IgD-negative memory B cell (primary cell): ENCODE measurements at regions not wholly inside any gene's neighbourhood (a gene's known extent, or its start where the extent isn't known, plus 50 kb on each side); places are given as distances from the start of the nearest gene placed in this dataset.
"Not testable (repeated sequence)": the region's sequence is repeated elsewhere in the genome, so short reads cannot be mapped to it uniquely, and the experiment has no call there.

Experiments
- H3K27ac Mint-ChIP-seq, 3 donors: one replicate each; pipeline ENCODE4 v1.8.0; 2020 to 2022; ENCODE audit warnings: mild to moderate bottlenecking in 3 of 3, mixed read lengths in 3 of 3, moderate library complexity in 1 of 3
- H3K27me3 Mint-ChIP-seq: one replicate; pipeline ENCODE4 v1.8.0; 2021; ENCODE audit warnings: mixed read lengths
- H3K36me3 Mint-ChIP-seq: one replicate; pipeline ENCODE4 v1.8.0; 2020; ENCODE audit warnings: mild to moderate bottlenecking, mixed read lengths
- H3K4me1 Mint-ChIP-seq, 3 donors: one replicate each; pipeline ENCODE4 v1.8.0; 2020 to 2022; ENCODE audit warnings: mixed read lengths in 3 of 3, mild to moderate bottlenecking in 1 of 3
- H3K4me3 Mint-ChIP-seq, 4 donors: one replicate each; pipeline ENCODE4 v1.8.0; 2020 to 2022; ENCODE audit warnings: mild to moderate bottlenecking in 4 of 4, mixed read lengths in 4 of 4, moderate library complexity in 3 of 4
- H3K9me3 Mint-ChIP-seq, 3 donors: one replicate each; pipeline ENCODE4 v1.8.0; 2020 to 2021; ENCODE audit warnings: mixed read lengths in 3 of 3, mild to moderate bottlenecking in 1 of 3

DNA sequence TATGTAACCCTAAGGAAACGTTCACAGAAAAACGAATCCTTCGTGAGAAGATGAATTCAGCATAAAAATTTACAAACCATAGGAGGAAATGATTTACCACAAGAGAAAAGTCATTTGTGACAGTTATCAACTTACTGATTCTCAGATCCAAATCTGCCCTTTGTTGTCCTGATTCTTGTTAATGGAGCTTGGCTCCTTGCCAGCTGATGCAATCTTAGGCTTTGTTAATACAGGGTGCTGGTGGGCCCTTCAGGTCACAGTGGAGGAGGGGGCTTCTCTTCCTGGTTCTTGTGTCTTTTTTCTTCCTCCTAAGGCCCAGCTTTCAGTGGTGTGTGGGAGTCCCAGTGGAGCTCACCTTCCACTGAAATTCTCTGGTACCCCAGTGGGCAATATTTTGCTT, 108.4 kb upstream of the MAP3K7 start:
- H3K9me3 Mint-ChIP-seq: peaks cover 3 to 6% (median 3%) of the 10 kb centered on the region in 3 donors

DNA sequence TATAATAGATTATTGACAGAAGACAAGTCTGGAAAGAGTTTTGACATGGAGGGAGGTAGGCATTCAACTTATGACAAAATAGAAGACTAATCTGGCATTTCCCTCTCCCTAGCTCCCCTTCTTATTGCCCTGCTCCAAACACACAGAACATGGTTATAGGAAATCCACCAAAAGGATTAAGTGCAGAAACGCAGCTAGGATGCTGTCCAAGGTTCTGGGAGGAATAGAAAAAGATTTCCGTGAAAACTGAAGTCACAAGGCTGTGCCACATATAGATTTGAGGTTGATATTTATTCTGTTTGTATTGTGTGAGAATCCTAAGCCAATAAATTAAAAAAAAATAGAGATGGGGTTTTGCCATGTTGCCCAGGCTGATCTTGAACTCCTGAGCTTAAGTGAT, 107.9 kb upstream of the MAP3K7 start:
- Mint-ChIP-seq H3K27ac (no peak overlapping the region), H3K9me3 (peaks cover 3 to 6% (median 3%) of the 10 kb centered on the region in 3 donors), H3K4me3 (no peak overlapping the region), H3K27me3 (peaks cover 3% of the 10 kb centered on the region), H3K4me1 (no peaks in the 10 kb centered on the region), H3K36me3 (no peaks in the 10 kb centered on the region)

More for the DNA sequence above, 108.4 kb upstream of the MAP3K7 start:
- H3K4me1 Mint-ChIP-seq: no peaks in the 10 kb centered on the region
- no peak overlapping the region for H3K27ac Mint-ChIP-seq
- no peak overlapping the region for H3K4me3 Mint-ChIP-seq
- no peaks in the 10 kb centered on the region for H3K36me3 Mint-ChIP-seq
- H3K27me3 Mint-ChIP-seq: peaks cover 3% of the 10 kb centered on the region

DNA sequence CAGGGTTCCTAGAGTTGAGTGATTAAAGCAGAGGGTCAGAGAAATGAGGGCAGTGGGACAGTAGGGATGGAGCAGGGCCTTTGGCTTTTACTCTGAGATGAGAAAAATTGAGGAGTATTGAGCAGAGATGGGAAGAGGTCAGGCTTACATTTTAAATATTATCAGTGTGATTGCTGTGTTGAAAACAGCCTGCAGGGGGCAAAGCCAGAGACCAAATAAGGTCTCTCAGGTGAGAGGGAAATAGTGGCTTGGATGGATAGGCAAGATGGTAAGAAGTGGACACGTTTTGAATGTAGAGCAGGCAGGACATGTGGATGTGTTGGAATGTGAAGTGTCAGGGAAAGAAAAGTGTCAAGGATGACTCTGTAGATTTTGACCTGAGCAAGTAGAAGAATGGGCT, 105.0 kb upstream of the MAP3K7 start:
- Mint-ChIP-seq H3K27ac (no peak overlapping the region), H3K27me3 (peaks cover 3% of the 10 kb centered on the region), H3K9me3 (peaks cover 3 to 6% (median 3%) of the 10 kb centered on the region in 3 donors), H3K4me1 (no peaks in the 10 kb centered on the region), H3K4me3 (no peak overlapping the region), H3K36me3 (no peaks in the 10 kb centered on the region)

DNA sequence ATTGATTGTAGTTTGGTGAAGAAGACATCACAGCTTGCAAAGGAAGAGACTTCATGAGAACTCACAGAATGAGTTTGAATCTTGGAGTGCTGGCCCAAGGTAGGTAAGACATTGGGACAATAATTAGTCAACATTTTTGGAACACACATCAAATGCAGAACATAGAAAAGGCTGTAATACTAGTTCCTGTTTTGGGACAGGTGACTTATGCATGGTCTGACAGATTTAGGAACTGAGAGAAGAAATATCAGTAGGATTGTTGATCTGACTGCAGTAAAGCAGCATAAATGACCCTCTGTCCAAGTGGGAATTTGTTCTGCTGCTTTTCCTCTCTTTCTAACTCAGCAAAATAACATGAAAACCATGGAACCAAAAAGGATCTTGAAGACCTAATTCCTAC, 102.3 kb upstream of the MAP3K7 start:
- H3K27me3 Mint-ChIP-seq: peaks cover 8% of the 10 kb centered on the region
- peaks cover 0 to 1% (median 1%) of the 10 kb centered on the region in 3 donors for H3K9me3 Mint-ChIP-seq
- no peak overlapping the region for H3K27ac Mint-ChIP-seq
- H3K4me1 Mint-ChIP-seq: no peaks in the 10 kb centered on the region
- H3K36me3 Mint-ChIP-seq: no peaks in the 10 kb centered on the region
- no peak overlapping the region for H3K4me3 Mint-ChIP-seq

DNA sequence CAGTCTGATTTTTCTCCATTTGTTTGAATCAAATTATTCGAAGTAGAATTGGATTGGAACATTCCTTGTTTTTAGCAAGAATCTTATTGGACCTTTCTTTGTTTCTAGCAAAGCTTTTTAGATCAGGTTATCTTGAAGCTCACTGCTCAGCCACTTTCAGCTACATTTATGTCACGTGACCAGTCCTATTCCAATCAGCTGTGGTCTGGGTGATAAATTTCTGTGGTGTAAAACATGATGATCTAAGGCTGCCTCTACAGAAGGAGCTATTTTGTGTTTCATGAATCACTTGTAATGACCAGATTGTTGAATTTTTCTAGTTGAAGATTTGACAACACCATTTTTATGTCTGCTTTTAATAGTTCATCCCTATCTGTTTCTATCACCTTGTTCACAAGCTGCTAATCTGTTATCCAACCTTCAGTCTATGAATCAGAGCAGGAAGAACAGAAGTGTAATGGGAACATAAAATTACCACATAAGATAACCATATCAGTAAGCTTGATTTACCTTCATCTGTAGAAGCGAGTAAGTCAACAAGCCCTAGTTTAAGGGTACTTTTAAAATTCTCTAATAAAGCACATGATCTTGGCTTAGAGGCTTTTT, 101.0 kb upstream of the MAP3K7 start:
- Mint-ChIP-seq H3K27ac (no peak overlapping the region), H3K36me3 (no peaks in the 10 kb centered on the region), H3K4me1 (no peaks in the 10 kb centered on the region), H3K9me3 (peaks cover 0 to 1% (median 0%) of the 10 kb centered on the region in 3 donors), H3K4me3 (no peak overlapping the region), H3K27me3 (peaks cover 8% of the 10 kb centered on the region)

DNA sequence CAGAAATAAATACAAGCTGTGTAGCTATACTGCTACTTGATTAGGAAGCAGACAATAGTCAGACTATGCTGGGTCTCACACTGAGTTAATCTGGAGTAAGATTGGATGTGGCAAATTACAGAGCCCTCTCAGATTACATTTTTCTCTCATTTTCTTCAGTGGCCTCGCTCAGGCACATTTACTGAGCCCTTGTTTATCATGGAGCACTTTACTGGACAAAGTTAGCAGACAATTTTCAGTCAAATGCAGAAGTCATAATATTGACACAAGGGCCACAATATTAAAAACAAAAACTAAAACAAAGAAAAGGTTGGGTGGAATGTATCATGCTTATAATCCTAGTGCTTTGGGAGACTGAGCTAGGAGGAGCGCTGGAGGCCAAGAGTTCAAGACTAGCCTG, 95.0 kb upstream of the MAP3K7 start:
- no peak overlapping the region for H3K27ac Mint-ChIP-seq
- no peaks in the 10 kb centered on the region for H3K36me3 Mint-ChIP-seq
- H3K9me3 Mint-ChIP-seq: peaks cover 0 to 3% (median 0%) of the 10 kb centered on the region in 3 donors
- no peaks in the 10 kb centered on the region for H3K4me1 Mint-ChIP-seq
- no peak overlapping the region for H3K4me3 Mint-ChIP-seq
- peaks cover 10% of the 10 kb centered on the region for H3K27me3 Mint-ChIP-seq

DNA sequence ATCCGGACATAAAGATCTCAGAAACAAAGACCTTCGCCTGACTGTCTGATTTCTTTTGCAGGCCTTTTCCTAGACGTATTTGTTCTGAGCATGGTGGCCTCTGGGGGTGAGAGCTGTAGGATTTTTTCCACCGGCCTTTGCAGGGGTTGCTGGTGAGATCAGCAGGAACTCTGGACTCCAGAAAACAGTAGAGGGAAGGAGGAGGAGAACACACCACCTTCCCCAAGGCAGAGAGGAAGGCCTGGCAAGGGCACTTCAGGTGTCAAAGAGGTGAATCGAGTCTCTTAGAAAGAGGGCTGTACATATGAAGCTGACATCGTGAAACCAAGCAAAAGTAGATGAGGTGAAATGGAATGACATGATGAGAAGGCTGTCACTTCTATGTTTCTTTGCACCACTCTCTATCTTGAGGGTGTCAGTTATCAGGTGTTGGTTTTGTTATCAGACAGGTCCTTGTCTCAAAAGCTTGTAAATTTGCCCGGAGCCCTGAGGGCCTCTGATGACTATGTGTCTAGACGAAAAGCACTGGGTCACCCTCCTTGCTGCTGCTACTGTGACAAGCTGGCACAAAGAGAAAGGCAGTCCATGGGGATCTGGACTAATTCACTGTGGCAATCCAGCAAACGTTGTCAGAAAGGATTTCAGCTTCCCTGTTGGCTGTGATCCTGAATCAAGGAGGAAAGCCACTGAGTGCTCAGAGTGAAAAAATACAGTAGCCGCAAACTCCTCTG, 91.3 kb upstream of the MAP3K7 start:
- H3K4me1 Mint-ChIP-seq: no peaks in the 10 kb centered on the region
- H3K36me3 Mint-ChIP-seq: no peaks in the 10 kb centered on the region
- no peak overlapping the region for H3K27ac Mint-ChIP-seq
- peaks cover 12% of the 10 kb centered on the region for H3K27me3 Mint-ChIP-seq
- H3K4me3 Mint-ChIP-seq: no peak overlapping the region
- peaks cover 0 to 3% (median 0%) of the 10 kb centered on the region in 3 donors for H3K9me3 Mint-ChIP-seq

DNA sequence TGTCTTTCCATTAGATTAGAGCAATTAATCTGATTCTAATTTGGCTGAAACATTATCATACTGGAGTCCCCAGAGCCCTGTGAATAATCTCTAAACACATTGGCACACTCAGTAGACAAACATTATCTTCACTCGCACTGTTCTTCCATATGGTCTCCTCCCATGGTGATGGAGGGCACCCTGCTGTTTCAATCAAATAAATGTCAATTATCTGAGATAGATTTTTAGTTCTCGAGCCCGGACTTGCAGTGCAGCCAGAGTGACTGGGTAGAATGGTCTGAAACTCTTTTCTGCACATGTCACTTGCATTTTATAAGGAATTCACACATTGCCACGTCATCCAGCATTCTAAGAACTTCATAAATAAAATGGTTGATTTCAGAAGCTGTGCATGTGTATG, 90.6 kb upstream of the MAP3K7 start:
- no peak overlapping the region for H3K27ac Mint-ChIP-seq
- H3K36me3 Mint-ChIP-seq: no peaks in the 10 kb centered on the region
- no peak overlapping the region for H3K4me3 Mint-ChIP-seq
- no peaks in the 10 kb centered on the region for H3K4me1 Mint-ChIP-seq
- H3K9me3 Mint-ChIP-seq: peaks cover 0 to 3% (median 0%) of the 10 kb centered on the region in 3 donors
- peaks cover 12% of the 10 kb centered on the region for H3K27me3 Mint-ChIP-seq

DNA sequence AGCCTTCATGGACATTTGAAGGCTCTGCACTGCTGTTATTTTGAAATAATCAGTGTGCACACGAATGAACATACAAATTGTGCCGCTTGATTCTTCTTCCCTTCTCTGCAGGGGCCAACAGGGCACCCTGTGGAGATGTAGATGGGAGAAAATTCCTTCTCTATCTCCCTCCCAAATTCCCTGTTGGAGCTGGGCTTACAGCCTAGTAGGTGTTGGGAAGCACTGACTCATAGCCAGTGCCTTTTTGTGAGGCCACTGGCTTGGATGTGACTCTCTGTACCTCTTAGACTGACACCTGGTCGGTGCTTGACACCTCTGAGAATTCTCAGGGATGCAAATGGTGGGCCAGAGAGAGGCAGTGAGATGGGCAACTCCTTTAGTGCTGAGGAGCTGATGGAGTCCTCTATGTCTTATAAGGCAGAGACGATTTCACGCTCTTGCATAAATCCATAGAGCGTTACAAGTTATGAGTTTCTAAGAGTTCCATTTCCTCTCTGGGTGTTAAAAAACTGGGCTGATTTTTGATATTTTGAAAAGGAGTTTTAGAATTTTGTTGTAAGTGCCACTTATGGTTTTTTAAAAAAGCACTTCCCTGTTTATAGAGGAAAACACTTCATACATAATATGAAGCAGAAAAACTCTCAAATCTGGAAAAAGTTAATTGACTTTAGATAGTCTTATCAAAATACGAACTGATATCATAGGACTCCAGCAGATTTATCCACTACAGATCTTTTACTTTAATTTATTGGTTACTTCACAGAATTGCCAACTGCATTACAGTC, 89.8 kb upstream of the MAP3K7 start:
- H3K36me3 Mint-ChIP-seq: no peaks in the 10 kb centered on the region
- H3K27me3 Mint-ChIP-seq: peaks cover 12% of the 10 kb centered on the region
- no peak overlapping the region for H3K27ac Mint-ChIP-seq
- no peak overlapping the region for H3K4me3 Mint-ChIP-seq
- H3K9me3 Mint-ChIP-seq: peaks cover 0 to 3% (median 0%) of the 10 kb centered on the region in 3 donors
- no peaks in the 10 kb centered on the region for H3K4me1 Mint-ChIP-seq

DNA sequence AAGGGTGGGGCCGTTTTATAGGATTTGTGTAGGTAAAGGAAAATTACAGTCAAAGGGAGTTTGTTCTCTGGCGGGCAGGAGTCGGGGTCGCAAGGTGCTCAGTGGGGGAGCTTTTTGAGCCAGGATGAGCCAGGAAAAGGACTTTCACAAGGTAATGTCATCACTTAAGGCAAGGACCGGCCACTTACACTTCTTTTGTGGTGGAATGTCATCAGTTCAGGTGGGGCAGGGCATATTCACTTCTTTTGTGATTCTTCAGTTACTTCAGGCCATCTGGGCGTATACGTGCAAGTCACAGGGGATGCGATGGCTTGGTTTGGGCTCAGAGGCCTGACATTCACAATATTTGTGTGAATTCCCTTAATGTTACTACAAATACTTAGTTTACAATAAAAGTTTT, 88.2 kb upstream of the MAP3K7 start:
- H3K9me3 Mint-ChIP-seq, H3K4me1 Mint-ChIP-seq, H3K36me3 Mint-ChIP-seq, H3K4me3 Mint-ChIP-seq, H3K27ac Mint-ChIP-seq: not testable (repeated sequence)
- peaks cover 12% of the 10 kb centered on the region for H3K27me3 Mint-ChIP-seq

DNA sequence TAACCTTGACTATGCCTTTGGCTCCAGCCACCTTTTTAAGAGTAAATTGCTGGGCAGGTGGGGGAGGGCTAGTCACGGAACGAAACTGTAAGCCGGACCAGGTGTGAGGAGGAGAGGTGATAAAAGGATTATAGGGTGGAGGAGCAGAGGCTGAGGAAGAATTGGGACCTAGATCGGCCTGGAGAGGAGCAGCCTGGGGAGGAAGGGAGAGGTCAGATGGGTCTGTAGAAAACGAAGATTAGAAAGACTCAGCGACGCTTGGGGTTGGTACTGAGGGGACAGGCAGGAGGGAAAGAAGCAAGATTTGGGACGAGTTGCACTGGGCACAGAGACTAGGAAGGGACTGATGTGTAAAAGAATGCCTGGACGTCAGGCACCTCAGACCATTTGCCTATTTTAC, 87.2 kb upstream of the MAP3K7 start:
- not testable (repeated sequence) for H3K4me1 Mint-ChIP-seq, H3K27ac Mint-ChIP-seq, H3K36me3 Mint-ChIP-seq, H3K4me3 Mint-ChIP-seq, H3K9me3 Mint-ChIP-seq, H3K27me3 Mint-ChIP-seq

DNA sequence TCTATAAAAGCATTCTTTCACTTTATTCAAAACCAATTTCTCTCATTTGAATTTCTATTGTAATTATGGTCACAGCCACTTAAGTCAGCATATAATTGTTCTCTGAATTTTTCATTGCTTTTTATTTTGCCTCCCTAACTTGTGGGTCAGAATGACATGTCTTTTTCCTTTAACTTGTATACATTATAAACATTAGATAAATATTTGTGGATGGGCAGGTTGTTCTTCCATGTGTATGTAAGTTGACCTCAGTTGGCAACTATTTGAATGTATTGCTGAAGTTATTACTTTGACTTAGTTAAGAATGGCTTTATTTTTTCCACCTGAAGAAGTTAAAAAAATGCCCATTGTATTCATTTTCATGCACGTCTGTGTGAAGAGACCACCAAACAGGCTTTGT, 83.0 kb upstream of the MAP3K7 start:
- no peaks in the 10 kb centered on the region for H3K4me1 Mint-ChIP-seq

DNA sequence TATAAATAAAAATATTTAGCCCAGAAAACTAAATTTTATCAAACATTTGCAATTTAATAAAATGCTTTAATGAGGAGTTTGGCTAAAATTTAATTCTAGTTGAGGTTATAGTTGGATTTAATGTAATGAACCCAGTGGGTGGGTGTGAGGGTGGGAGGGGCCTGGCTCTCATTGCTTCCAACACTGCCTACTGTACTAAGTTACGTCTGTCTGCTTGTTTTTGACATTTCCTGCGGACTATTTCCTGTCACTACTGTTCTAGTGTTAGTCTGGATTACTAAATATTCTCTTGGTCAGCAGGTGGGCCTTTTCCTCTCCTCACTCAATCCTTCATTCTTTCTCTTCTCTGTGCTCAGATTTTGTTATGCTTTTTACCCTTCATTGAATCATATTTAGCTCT, 82.5 kb upstream of the MAP3K7 start:
- H3K36me3 Mint-ChIP-seq: no peaks in the 10 kb centered on the region
- H3K27me3 Mint-ChIP-seq: peaks cover 1% of the 10 kb centered on the region
- H3K9me3 Mint-ChIP-seq: peaks cover 0 to 3% (median 0%) of the 10 kb centered on the region in 3 donors
- H3K4me3 Mint-ChIP-seq: no peak overlapping the region
- no peaks in the 10 kb centered on the region for H3K4me1 Mint-ChIP-seq
- no peak overlapping the region for H3K27ac Mint-ChIP-seq

More for the DNA sequence above, 83.0 kb upstream of the MAP3K7 start:
- H3K36me3 Mint-ChIP-seq: no peaks in the 10 kb centered on the region
- no peak overlapping the region for H3K4me3 Mint-ChIP-seq
- H3K27ac Mint-ChIP-seq: no peak overlapping the region
- peaks cover 6% of the 10 kb centered on the region for H3K27me3 Mint-ChIP-seq
- peaks cover 0 to 3% (median 0%) of the 10 kb centered on the region in 3 donors for H3K9me3 Mint-ChIP-seq

DNA sequence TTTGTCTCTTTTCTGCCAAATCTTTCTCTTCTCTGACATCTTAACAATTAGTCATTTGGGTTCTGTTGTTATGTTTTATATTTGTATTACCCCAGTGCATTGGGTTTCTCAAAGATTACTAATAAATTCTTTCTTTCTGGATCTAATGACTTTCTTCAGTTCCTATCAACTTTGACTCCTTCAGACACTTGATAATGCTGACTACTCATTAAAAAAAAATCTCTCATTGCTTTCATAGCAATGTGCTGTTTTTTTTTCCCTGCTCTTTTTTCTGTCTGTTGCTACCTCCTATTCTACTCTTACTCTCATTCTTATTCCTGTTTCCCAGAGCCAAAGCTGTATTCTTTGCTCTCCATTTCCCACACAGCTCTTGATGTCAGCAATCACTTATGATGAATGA, 81.3 kb upstream of the MAP3K7 start:
- Mint-ChIP-seq H3K27ac (no peak overlapping the region), H3K4me3 (no peak overlapping the region), H3K27me3 (no peaks in the 10 kb centered on the region), H3K36me3 (no peaks in the 10 kb centered on the region), H3K9me3 (peaks cover 0 to 5% (median 1%) of the 10 kb centered on the region in 3 donors), H3K4me1 (no peaks in the 10 kb centered on the region)

DNA sequence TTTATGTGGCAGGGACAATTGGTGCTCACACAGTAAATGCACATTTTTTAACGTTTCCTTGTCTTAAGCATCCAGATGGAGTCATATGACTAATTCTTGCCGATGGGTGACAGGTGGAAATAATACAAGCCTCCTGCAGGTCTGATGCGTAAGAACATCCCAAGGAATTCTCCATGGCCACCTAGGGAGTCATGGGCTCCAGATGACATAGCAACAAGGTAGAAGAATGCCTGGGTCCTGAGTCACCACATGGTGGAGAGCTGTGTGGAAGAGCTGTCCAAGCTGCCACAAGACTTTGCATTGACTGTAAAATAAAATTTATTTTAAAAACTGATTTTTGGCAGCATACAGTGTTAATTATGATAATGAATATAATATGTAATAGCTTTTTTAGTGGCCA, 77.0 kb upstream of the MAP3K7 start:
- Mint-ChIP-seq H3K4me3 (no peak overlapping the region), H3K36me3 (no peaks in the 10 kb centered on the region), H3K9me3 (peaks cover 1 to 11% (median 9%) of the 10 kb centered on the region in 3 donors), H3K27me3 (no peaks in the 10 kb centered on the region), H3K4me1 (no peaks in the 10 kb centered on the region), H3K27ac (no peak overlapping the region)
